ENCODE measurements at regions not wholly inside any gene's neighbourhood (a gene's known extent, or its start where the extent isn't known, plus 50 kb on each side); places are given as distances from the start of the nearest gene placed in this dataset.
A peak's percentile ranks its signal among the peaks of the same experiment; 100 is the strongest.
"Not testable (repeated sequence)": the region's sequence is repeated elsewhere in the genome, so short reads cannot be mapped to it uniquely, and the experiment has no call there.

GRCh38 chr11:44475114-44475686 lies 90.3 kb upstream of the CD82 start:
- Mint-ChIP-seq H3K27me3 (ENCODE audit: low read depth) (peaks cover 11% of the 10 kb centered on the region; the same call in 1 of the 2 replicates), H3K9me3 (peaks cover 30% of the 10 kb centered on the region), H3K27ac (no peak overlapping the region), H3K4me1 (no peaks in the 10 kb centered on the region), H3K4me3 (no peak overlapping the region), H3K36me3 (no peaks in the 10 kb centered on the region)
- no peak for ATAC-seq
- no peak for DNase-seq (ENCODE audit: low spot score)
- ChIA-PET POLR2A (no interaction called here), CTCF (no interaction called here)
- TF ChIP-seq, protein P1, sequence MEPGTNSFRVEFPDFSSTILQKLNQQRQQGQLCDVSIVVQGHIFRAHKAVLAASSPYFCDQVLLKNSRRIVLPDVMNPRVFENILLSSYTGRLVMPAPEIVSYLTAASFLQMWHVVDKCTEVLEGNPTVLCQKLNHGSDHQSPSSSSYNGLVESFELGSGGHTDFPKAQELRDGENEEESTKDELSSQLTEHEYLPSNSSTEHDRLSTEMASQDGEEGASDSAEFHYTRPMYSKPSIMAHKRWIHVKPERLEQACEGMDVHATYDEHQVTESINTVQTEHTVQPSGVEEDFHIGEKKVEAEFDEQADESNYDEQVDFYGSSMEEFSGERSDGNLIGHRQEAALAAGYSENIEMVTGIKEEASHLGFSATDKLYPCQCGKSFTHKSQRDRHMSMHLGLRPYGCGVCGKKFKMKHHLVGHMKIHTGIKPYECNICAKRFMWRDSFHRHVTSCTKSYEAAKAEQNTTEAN (CRISPR knock-in tag; IDR thresholded peaks at IDR 0.05): no peak
- TF ChIP-seq, protein P2, sequence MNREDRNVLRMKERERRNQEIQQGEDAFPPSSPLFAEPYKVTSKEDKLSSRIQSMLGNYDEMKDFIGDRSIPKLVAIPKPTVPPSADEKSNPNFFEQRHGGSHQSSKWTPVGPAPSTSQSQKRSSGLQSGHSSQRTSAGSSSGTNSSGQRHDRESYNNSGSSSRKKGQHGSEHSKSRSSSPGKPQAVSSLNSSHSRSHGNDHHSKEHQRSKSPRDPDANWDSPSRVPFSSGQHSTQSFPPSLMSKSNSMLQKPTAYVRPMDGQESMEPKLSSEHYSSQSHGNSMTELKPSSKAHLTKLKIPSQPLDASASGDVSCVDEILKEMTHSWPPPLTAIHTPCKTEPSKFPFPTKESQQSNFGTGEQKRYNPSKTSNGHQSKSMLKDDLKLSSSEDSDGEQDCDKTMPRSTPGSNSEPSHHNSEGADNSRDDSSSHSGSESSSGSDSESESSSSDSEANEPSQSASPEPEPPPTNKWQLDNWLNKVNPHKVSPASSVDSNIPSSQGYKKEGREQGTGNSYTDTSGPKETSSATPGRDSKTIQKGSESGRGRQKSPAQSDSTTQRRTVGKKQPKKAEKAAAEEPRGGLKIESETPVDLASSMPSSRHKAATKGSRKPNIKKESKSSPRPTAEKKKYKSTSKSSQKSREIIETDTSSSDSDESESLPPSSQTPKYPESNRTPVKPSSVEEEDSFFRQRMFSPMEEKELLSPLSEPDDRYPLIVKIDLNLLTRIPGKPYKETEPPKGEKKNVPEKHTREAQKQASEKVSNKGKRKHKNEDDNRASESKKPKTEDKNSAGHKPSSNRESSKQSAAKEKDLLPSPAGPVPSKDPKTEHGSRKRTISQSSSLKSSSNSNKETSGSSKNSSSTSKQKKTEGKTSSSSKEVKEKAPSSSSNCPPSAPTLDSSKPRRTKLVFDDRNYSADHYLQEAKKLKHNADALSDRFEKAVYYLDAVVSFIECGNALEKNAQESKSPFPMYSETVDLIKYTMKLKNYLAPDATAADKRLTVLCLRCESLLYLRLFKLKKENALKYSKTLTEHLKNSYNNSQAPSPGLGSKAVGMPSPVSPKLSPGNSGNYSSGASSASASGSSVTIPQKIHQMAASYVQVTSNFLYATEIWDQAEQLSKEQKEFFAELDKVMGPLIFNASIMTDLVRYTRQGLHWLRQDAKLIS (CRISPR knock-in tag; IDR thresholded peaks at IDR 0.05; ENCODE audit: borderline replicate concordance): no peak
- TF ChIP-seq CREM (CRISPR knock-in tag; IDR thresholded peaks at IDR 0.05) (no peak), USF2 (CRISPR knock-in tag; IDR thresholded peaks at IDR 0.05) (no peak)

- CTCF ChIA-PET; H3K27me3 Mint-ChIP-seq (ENCODE audit: low read depth); H3K4me3 Mint-ChIP-seq; H3K4me1 Mint-ChIP-seq; POLR2A ChIA-PET; H3K27ac Mint-ChIP-seq; DNase-seq (ENCODE audit: low spot score); ATAC-seq: not testable (repeated sequence)
- peaks cover 12% of the 10 kb centered on the region for H3K36me3 Mint-ChIP-seq
- peak; percentile 95 for TF ChIP-seq HMGA2 (CRISPR knock-in tag; IDR thresholded peaks at IDR 0.05)
- peaks cover 28% of the 10 kb centered on the region for H3K9me3 Mint-ChIP-seq
Measured at GRCh38 chr11:44482338-44482737, 83.1 kb upstream of the CD82 start.

- peak; percentile 31 for DNase-seq (ENCODE audit: low spot score)
Measured at GRCh38 chr11:44483919-44484610, 81.4 kb upstream of the CD82 start.

More at GRCh38 chr11:44483919-44484610, 81.4 kb upstream of the CD82 start:
- CTCF ChIA-PET: interaction anchor here (0.7 to 1.5 kb wide), 6 partner anchors 10 to 389 kb away, joined by 3 to 5 read pairs (median 4); partner anchors contain the start of gene EXT2
- no peak overlapping the region for H3K27ac Mint-ChIP-seq
- no peak overlapping the region for H3K4me3 Mint-ChIP-seq
- TF ChIP-seq CTCF (IDR thresholded peaks at IDR 0.05): no peak
- no peak for TF ChIP-seq JAZF1 (CRISPR knock-in tag; IDR thresholded peaks at IDR 0.05)
- no peak for TF ChIP-seq CREB1 (CRISPR knock-in tag; IDR thresholded peaks at IDR 0.05)
- no peak for TF ChIP-seq PRRX2 (CRISPR knock-in tag; IDR thresholded peaks at IDR 0.05)
- TF ChIP-seq CBFB (CRISPR knock-in tag; IDR thresholded peaks at IDR 0.05; ENCODE audit: low read depth): no peak
- no peak for TF ChIP-seq MAX (CRISPR knock-in tag; IDR thresholded peaks at IDR 0.05)
- peaks cover 12% of the 10 kb centered on the region for H3K36me3 Mint-ChIP-seq
- POLR2A ChIA-PET: no interaction called here
- ATAC-seq: peak; percentile 46; the same call in 1 of the 2 replicates
- peaks cover 4% of the 10 kb centered on the region for H3K27me3 Mint-ChIP-seq (ENCODE audit: low read depth)
- H3K9me3 Mint-ChIP-seq: peaks cover 16% of the 10 kb centered on the region
- no peaks in the 10 kb centered on the region for H3K4me1 Mint-ChIP-seq
